IMR-90 (cell line): ENCODE measurements at regions not wholly inside any gene's neighbourhood (a gene's known extent, or its start where the extent isn't known, plus 50 kb on each side); places are given as distances from the start of the nearest gene placed in this dataset.

ENCODE experiments used
- ATAC-seq: fragments of 200-7000 bp; cut with Tn5 transposase; 2 replicates; pipeline ENCODE4 v1.9.1; 2020; ENCODE audit warnings: low read depth, mild to moderate bottlenecking, moderate library complexity
- BruUV-seq: library from RNA; stranded (reverse); fragments of 400-500 nt; replicated peaks from 2 replicates; lab custom pipeline; 2021; lab: Mats Ljungman, UMichigan
- CTCF ChIA-PET: fragments of 300-600 bp; formaldehyde crosslinking; extraction: SDS; loops from one replicate; lab custom pipeline; 2021; ENCODE audit warnings: antibody characterized with exemption; lab: Yijun Ruan, JAX
- POLR2A ChIA-PET: fragments of 300-600 bp; sonication (Branson Sonifier 250); formaldehyde crosslinking; loops from one replicate; lab custom pipeline; 2022; ENCODE audit warnings: antibody characterized with exemption; ENCODE audit not compliant: unreplicated experiment; lab: Charles Lee
- DNase-seq: peaks from one replicate; pipeline ENCODE4 v3.0.0; 2013
- H2AFZ ChIP-seq: replicated peaks from 2 replicates; pipeline ENCODE3; 2013; ENCODE audit warnings: low read length, mild to moderate bottlenecking; ENCODE audit not compliant: poor library complexity
- H2AK5ac ChIP-seq: 2 replicates; pipeline ENCODE4 v1.6.1; 2013; ENCODE audit warnings: low read depth, low read length, inconsistent platforms
- H2AK9ac ChIP-seq: replicated peaks from 2 replicates; pipeline ENCODE3; 2013; ENCODE audit warnings: mild to moderate bottlenecking, low read depth, low read length, moderate library complexity; ENCODE audit not compliant: poor library complexity
- H2BK120ac ChIP-seq: 2 replicates; pipeline ENCODE4 v1.6.1; 2013; ENCODE audit warnings: low read depth, low read length, inconsistent platforms
- H2BK15ac ChIP-seq: 3 replicates; pipeline ENCODE4 v1.6.1; 2013; ENCODE audit warnings: low read depth, low read length, inconsistent platforms
- H2BK20ac ChIP-seq: 2 replicates; pipeline ENCODE4 v1.6.1; 2013; ENCODE audit warnings: low read depth, mild to moderate bottlenecking, inconsistent platforms, low read length, moderate library complexity
- H2BK5ac ChIP-seq: 2 replicates; pipeline ENCODE4 v1.6.1; 2013; ENCODE audit warnings: mild to moderate bottlenecking, low read depth, low read length, inconsistent platforms; ENCODE audit not compliant: poor library complexity, severe bottlenecking
- H3K14ac ChIP-seq: replicated peaks from 2 replicates; pipeline ENCODE4 v1.6.1; 2013; ENCODE audit warnings: low read depth, low read length, inconsistent platforms
- H3K18ac ChIP-seq: 2 replicates; pipeline ENCODE4 v1.6.1; 2013; ENCODE audit warnings: low read depth, low read length, control low read depth
- H3K23ac ChIP-seq: 2 replicates; pipeline ENCODE4 v1.6.1; 2013; ENCODE audit warnings: low read depth, low read length, inconsistent platforms
- H3K27ac ChIP-seq: 2 replicates; pipeline ENCODE4 v1.5.1; 2013; ENCODE audit warnings: mild to moderate bottlenecking, control low read depth, low read length; ENCODE audit not compliant: insufficient read depth
- H3K27me3 ChIP-seq: 2 replicates; pipeline ENCODE4 v1.6.1; 2013; ENCODE audit warnings: low read length; ENCODE audit not compliant: control insufficient read depth, insufficient read depth
- H3K36me3 ChIP-seq: 2 replicates; pipeline ENCODE4 v1.6.1; 2013; ENCODE audit warnings: low read length, mixed read lengths; ENCODE audit not compliant: control insufficient read depth, insufficient read depth
- H3K4ac ChIP-seq: 2 replicates; pipeline ENCODE4 v1.6.1; 2013; ENCODE audit warnings: low read depth, low read length, inconsistent platforms
- H3K4me1 ChIP-seq: 2 replicates; pipeline ENCODE4 v1.6.1; 2013; ENCODE audit warnings: low read length, mixed read lengths; ENCODE audit not compliant: control insufficient read depth, insufficient read depth
- H3K4me2 ChIP-seq: 2 replicates; pipeline ENCODE4 v1.6.1; 2013; ENCODE audit warnings: low read depth, mild to moderate bottlenecking, control low read depth, low read length, moderate library complexity
- H3K4me3 ChIP-seq: 2 replicates; pipeline ENCODE4 v1.5.1; 2013; ENCODE audit warnings: low read depth, mild to moderate bottlenecking, control low read depth, low read length, moderate library complexity; ENCODE audit not compliant: insufficient read depth
- H3K56ac ChIP-seq: 2 replicates; pipeline ENCODE4 v1.6.1; 2013; ENCODE audit warnings: low read length, inconsistent platforms; ENCODE audit not compliant: insufficient read depth; ENCODE audit errors: extremely low read depth
- H3K79me1 ChIP-seq, 2 experiments: 2 replicates each; pipeline ENCODE4 v1.6.1; 2013; ENCODE audit warnings: low read length in 2 of 2, inconsistent platforms in 1 of 2, low read depth in 1 of 2
- H3K9ac ChIP-seq: 2 replicates; pipeline ENCODE4 v1.6.1; 2013; ENCODE audit warnings: low read depth, low read length, control low read depth
- H3K9me1 ChIP-seq: 2 replicates; pipeline ENCODE4 v1.6.1; 2013; ENCODE audit warnings: low read length, inconsistent platforms; ENCODE audit not compliant: insufficient read depth
- H3K9me3 ChIP-seq: 2 replicates; pipeline ENCODE4 v1.6.1; 2013; ENCODE audit warnings: low read length; ENCODE audit not compliant: control insufficient read depth, insufficient read depth
- H4K20me1 ChIP-seq: 2 replicates; pipeline ENCODE4 v1.6.1; 2013; ENCODE audit warnings: low read length, inconsistent platforms; ENCODE audit not compliant: insufficient read depth
- H4K5ac ChIP-seq: 2 replicates; pipeline ENCODE4 v1.6.1; 2013; ENCODE audit warnings: mild to moderate bottlenecking, low read depth, low read length, control low read depth
- H4K8ac ChIP-seq, 2 experiments: 2 replicates each; pipeline ENCODE4 v1.6.1; 2013; ENCODE audit warnings: low read depth in 2 of 2, low read length in 2 of 2, control low read depth in 1 of 2, inconsistent platforms in 1 of 2
- H4K91ac ChIP-seq: 2 replicates; pipeline ENCODE4 v1.6.1; 2013; ENCODE audit warnings: low read depth, low read length, inconsistent platforms; ENCODE audit not compliant: insufficient read depth
- CHD1 ChIP-seq: IDR thresholded peaks from 2 replicates; pipeline ENCODE4 v1.6.1; 2012; ENCODE audit warnings: low read depth, low read length, improper control_type of control experiment
- CTCF ChIP-seq: conservative IDR thresholded peaks from 2 replicates; pipeline ENCODE4 v1.5.1; 2012; ENCODE audit warnings: mild to moderate bottlenecking, low read depth, low read length, improper control_type of control experiment
- ELK1 ChIP-seq: fragments of 150-350 bp; IDR thresholded peaks from 2 replicates; pipeline ENCODE4 v1.6.1; 2016; ENCODE audit warnings: low read depth, mild to moderate bottlenecking, low read length, moderate library complexity, borderline replicate concordance
- FOS ChIP-seq: fragments of 150-350 bp; IDR thresholded peaks from 2 replicates; pipeline ENCODE4 v1.6.1; 2016; ENCODE audit warnings: low read depth, low read length
- POLR2A ChIP-seq: IDR thresholded peaks from 2 replicates; pipeline ENCODE4 v1.6.1; 2012; ENCODE audit warnings: mild to moderate bottlenecking, low read depth, low read length
- RAD21 ChIP-seq: IDR thresholded peaks from 2 replicates; pipeline ENCODE4 v1.6.1; 2012; ENCODE audit warnings: low read length, improper control_type of control experiment
- RCOR1 ChIP-seq: IDR thresholded peaks from 2 replicates; pipeline ENCODE4 v1.6.1; 2012; ENCODE audit warnings: mild to moderate bottlenecking, low read length, improper control_type of control experiment; ENCODE audit not compliant: insufficient replicate concordance
- RFX5 ChIP-seq: IDR thresholded peaks from 2 replicates; pipeline ENCODE4 v1.8.0; 2012; ENCODE audit warnings: low read depth, mild to moderate bottlenecking, low read length, moderate library complexity
- SMC3 ChIP-seq: fragments of 150-350 bp; IDR thresholded peaks from 2 replicates; pipeline ENCODE4 v1.6.1; 2016; ENCODE audit warnings: low read depth, mild to moderate bottlenecking, antibody characterized with exemption, low read length, moderate library complexity
- WGBS, 2 experiments: methylation state at CpG; one replicate each; pipeline versions ENCODE4 v1.1.5 to v1.1.7; 2013; ENCODE audit warnings: missing lambda C conversion rate in 2 of 2; ENCODE audit not compliant: insufficient read length in 1 of 2; ENCODE audit errors: extremely low coverage in 2 of 2; 5-methylcytosine and 5-hydroxymethylcytosine counted together
- dilution Hi-C: fragments of 300-500 bp; cut with HindIII; formaldehyde crosslinking; loops from one replicate; pipeline ENCODE4 v1.14.3; 2018; ENCODE audit warnings: low sequenced_read_pairs; ENCODE audit not compliant: unreplicated experiment
- in situ Hi-C: fragments of 300-500 bp; cut with MboI; formaldehyde crosslinking; loops from 3 replicates; pipeline ENCODE4 v1.14.3; 2019; ENCODE audit warnings: low sequenced_read_pairs, inconsistent platforms, mixed read lengths
- intact Hi-C: fragments of 100-400 bp; cut with micrococcal nuclease; formaldehyde crosslinking; loops from 2 replicates; pipeline ENCODE4 v1.10.0; 2022
- TF ChIP-seq, protein P1 (sequence below): fragments of 150-350 bp; IDR thresholded peaks from 2 replicates; pipeline ENCODE4 v1.6.1; 2017; ENCODE audit warnings: mild to moderate bottlenecking, antibody characterized with exemption, low read length, low read depth

DNA sequence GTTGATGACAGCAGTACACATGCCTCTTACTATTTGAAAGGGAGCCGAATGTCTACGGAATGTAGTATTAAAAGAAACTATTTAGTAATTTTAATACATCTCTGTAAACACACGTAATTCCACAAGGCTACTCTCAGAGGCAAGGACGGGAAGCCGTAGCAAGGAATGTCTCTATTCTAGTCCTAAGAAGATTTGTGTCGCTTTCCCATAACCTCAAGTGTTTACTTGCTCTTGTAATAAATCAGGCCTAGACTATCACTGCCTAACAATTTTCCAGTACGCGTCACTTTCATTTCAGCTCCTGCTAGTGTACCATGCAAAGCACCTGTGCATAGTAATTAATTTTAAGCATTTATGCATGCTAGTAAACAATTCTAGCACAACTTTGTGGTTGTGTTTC, 86.7 kb downstream of the OR13H1 start:
- H2BK15ac ChIP-seq, result no peak overlapping the region
- intact Hi-C loops (loop anchor here (10.0 kb wide), 1 partner anchor 1086 kb away; no protein-coding TSS in a partner anchor), dilution Hi-C loops (no loop called here), in situ Hi-C loops (loop anchor here (10.0 kb wide), 1 partner anchor 646 kb away; no protein-coding TSS in a partner anchor)
- no peak overlapping the region for H2BK20ac ChIP-seq
- no peaks in the 10 kb centered on the region for H3K36me3 ChIP-seq
- no peak overlapping the region for H3K56ac ChIP-seq
- no peak for ATAC-seq
- TF ChIP-seq ELK1 (no peak), RFX5 (no peak), CTCF (no peak), SMC3 (no peak), RCOR1 (no peak), RAD21 (no peak), POLR2A (no peak), FOS (no peak), CHD1 (no peak)
- TF ChIP-seq, protein P1, sequence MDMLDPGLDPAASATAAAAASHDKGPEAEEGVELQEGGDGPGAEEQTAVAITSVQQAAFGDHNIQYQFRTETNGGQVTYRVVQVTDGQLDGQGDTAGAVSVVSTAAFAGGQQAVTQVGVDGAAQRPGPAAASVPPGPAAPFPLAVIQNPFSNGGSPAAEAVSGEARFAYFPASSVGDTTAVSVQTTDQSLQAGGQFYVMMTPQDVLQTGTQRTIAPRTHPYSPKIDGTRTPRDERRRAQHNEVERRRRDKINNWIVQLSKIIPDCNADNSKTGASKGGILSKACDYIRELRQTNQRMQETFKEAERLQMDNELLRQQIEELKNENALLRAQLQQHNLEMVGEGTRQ, result no peak
- BruUV-seq, result no TSS peak
- no peak overlapping the region for H2AK9ac ChIP-seq
- H2AFZ ChIP-seq, result no peak overlapping the region
- H3K4me3 ChIP-seq, result no peak overlapping the region
- H3K27ac ChIP-seq, result no peak overlapping the region
- POLR2A ChIA-PET, result no interaction called here
- H4K91ac ChIP-seq, result no peak overlapping the region
- no peak overlapping the region for H4K5ac ChIP-seq
- H3K4me1 ChIP-seq, result no peaks in the 10 kb centered on the region
- no peak overlapping the region for H3K9ac ChIP-seq
- no peak overlapping the region for H3K14ac ChIP-seq
- no peak overlapping the region for H2BK5ac ChIP-seq
- H4K8ac ChIP-seq, result no peak overlapping the region
- no peaks in the 10 kb centered on the region for H3K9me1 ChIP-seq
- no peak overlapping the region for H3K4ac ChIP-seq
- H4K20me1 ChIP-seq, result no peaks in the 10 kb centered on the region
- H3K9me3 ChIP-seq, result no peaks in the 10 kb centered on the region
- H3K79me1 ChIP-seq, result no peaks in the 10 kb centered on the region
- no peak overlapping the region for H3K4me2 ChIP-seq
- no peak overlapping the region for H2BK120ac ChIP-seq
- no peak overlapping the region for H2AK5ac ChIP-seq
- CTCF ChIA-PET, result interaction anchor here (0.6 kb wide), 1 partner anchor 29 kb away, joined by 3 read pairs; no protein-coding TSS in a partner anchor
- H3K23ac ChIP-seq, result no peak overlapping the region
- WGBS, 2 experiments, result no CpG with 5 or more reads among the region's 8 CpGs
- no peak for DNase-seq
- H3K27me3 ChIP-seq, result no peaks in the 10 kb centered on the region; the same call in 1 of the 2 replicates
- no peak overlapping the region for H3K18ac ChIP-seq
